ENCODE measurements at regions not wholly inside any gene's neighbourhood (a gene's known extent, or its start where the extent isn't known, plus 50 kb on each side); places are given as distances from the start of the nearest gene placed in this dataset.
"Not testable (repeated sequence)": the region's sequence is repeated elsewhere in the genome, so short reads cannot be mapped to it uniquely, and the experiment has no call there.

DNA sequence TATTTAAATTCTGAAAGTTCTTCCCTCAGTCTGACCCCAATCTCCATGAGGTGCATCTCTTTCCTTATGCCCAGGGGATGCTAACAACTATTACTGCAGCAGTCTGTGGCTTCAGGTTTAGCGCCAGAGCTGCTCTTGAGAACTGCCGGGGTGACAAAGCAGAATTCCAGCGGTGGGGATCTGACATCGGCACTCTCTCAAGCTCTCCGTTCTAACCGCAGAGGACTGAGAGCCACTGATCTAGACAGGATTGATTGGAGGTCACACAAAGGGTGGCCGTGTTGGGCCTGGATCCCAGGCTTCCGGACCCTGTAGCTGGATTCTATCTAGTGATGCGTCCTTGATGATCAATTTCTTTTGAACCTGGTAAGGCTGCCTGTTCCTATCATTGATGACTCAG, 155.6 kb upstream of the TMEM132C start:
- intact Hi-C loops (cut with DNase I): no loop called here
- Histone ChIP-seq H3K36me3 (no peaks in the 10 kb centered on the region), H3K4me3 (no peak overlapping the region), H3K9me3 (no peaks in the 10 kb centered on the region), H3K27ac (no peak overlapping the region), H3K27me3 (replicated peaks; ENCODE audit: insufficient read depth) (no peaks in the 10 kb centered on the region), H3K4me1 (replicated peaks) (no peaks in the 10 kb centered on the region)
- WGBS: 86% methylated on average over 9 of the region's 9 CpGs
- TF ChIP-seq CTCF (IDR thresholded peaks at IDR 0.05): no peak
- no peak for DNase-seq (ENCODE audit: low spot score)

DNA sequence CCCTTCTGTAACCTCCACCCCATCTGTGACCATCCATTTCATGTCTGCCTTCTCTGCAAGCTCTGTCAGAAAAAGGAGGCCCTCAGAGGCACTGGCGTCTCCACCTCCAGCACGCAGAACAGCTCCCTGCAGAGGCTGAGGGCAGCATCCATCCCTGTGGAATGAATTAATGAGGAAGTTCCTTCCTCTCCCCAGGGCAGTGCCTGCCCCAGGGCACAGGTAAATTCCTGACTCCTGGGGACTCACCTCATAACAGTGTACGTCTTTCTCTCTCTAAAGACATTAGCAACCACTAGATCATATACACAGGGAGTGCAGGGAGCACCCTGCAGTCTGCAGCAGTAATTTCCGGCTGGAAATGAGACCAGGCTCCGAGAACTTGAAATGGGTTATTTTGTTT, 155.0 kb upstream of the TMEM132C start:
- no peak overlapping the region for H3K27ac ChIP-seq
- no peaks in the 10 kb centered on the region for H3K9me3 ChIP-seq
- 26% methylated on average over 5 of the region's 5 CpGs for WGBS
- no peak for DNase-seq (ENCODE audit: low spot score)
- H3K27me3 ChIP-seq (replicated peaks; ENCODE audit: insufficient read depth): no peaks in the 10 kb centered on the region
- no peak for TF ChIP-seq POLR2A (IDR thresholded peaks at IDR 0.05)
- intact Hi-C loops (cut with DNase I): no loop called here
- no peaks in the 10 kb centered on the region for H3K4me1 ChIP-seq (replicated peaks)
- H3K36me3 ChIP-seq: no peaks in the 10 kb centered on the region
- H3K4me3 ChIP-seq: no peak overlapping the region

- H3K4me1 ChIP-seq (replicated peaks); H3K27me3 ChIP-seq (replicated peaks; ENCODE audit: insufficient read depth); H3K4me3 ChIP-seq; DNase-seq (ENCODE audit: low spot score); H3K27ac ChIP-seq; H3K36me3 ChIP-seq; H3K9me3 ChIP-seq; intact Hi-C loops (cut with DNase I): not testable (repeated sequence)
- 75% methylated on average over 5 of the region's 5 CpGs for WGBS
Measured at GRCh38 chr12:128113250-128113649, 153.7 kb upstream of the TMEM132C start.

GRCh38 chr12:128114485-128114884, 152.5 kb upstream of the TMEM132C start:
- DNase-seq (ENCODE audit: low spot score): no peak
- no peaks in the 10 kb centered on the region for H3K9me3 ChIP-seq
- TF ChIP-seq CTCF (IDR thresholded peaks at IDR 0.05) (no peak), POLR2A (IDR thresholded peaks at IDR 0.05) (no peak), POLR2AphosphoS5 (IDR thresholded peaks at IDR 0.05) (no peak)
- WGBS: 91% methylated on average over 2 of the region's 2 CpGs
- no peak overlapping the region for H3K27ac ChIP-seq
- no peaks in the 10 kb centered on the region for H3K27me3 ChIP-seq (replicated peaks; ENCODE audit: insufficient read depth)
- H3K4me1 ChIP-seq (replicated peaks): no peaks in the 10 kb centered on the region
- intact Hi-C loops (cut with DNase I): no loop called here
- H3K4me3 ChIP-seq: no peak overlapping the region
- H3K36me3 ChIP-seq: no peaks in the 10 kb centered on the region

DNA sequence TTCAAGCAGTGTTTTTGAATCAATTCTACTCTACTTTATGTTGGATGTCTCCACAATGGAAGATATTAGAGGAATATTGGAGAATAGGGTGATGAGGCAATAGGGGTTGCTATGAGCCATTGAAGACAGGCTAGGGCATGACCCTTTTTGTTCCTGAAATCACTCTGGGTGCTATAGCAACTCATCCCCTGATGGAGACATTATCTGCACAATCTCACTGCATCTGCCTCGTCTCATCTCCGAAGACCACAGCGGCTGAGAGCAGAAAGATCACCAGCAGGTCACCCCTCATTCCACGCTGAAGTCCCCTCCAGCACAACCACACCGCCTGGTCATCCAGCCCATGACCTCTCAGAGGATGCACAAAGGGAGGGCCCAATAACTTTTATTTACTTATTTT, 150.4 kb upstream of the TMEM132C start:
- DNase-seq (ENCODE audit: low spot score): no peak
- H3K27ac ChIP-seq: no peak overlapping the region
- intact Hi-C loops (cut with DNase I): no loop called here
- no peaks in the 10 kb centered on the region for H3K9me3 ChIP-seq
- H3K36me3 ChIP-seq: no peaks in the 10 kb centered on the region
- H3K4me3 ChIP-seq: no peak overlapping the region
- no peaks in the 10 kb centered on the region for H3K4me1 ChIP-seq (replicated peaks)
- 76% methylated on average over 5 of the region's 5 CpGs for WGBS
- TF ChIP-seq POLR2AphosphoS5 (IDR thresholded peaks at IDR 0.05) (no peak), CTCF (IDR thresholded peaks at IDR 0.05) (no peak), POLR2A (IDR thresholded peaks at IDR 0.05) (no peak)
- no peaks in the 10 kb centered on the region for H3K27me3 ChIP-seq (replicated peaks; ENCODE audit: insufficient read depth)

GRCh38 chr12:128120035-128120434, 146.9 kb upstream of the TMEM132C start:
- H3K4me1 ChIP-seq (replicated peaks): no peaks in the 10 kb centered on the region
- intact Hi-C loops (cut with DNase I): no loop called here
- no peaks in the 10 kb centered on the region for H3K9me3 ChIP-seq
- H3K27me3 ChIP-seq (replicated peaks; ENCODE audit: insufficient read depth): no peaks in the 10 kb centered on the region
- no peak overlapping the region for H3K27ac ChIP-seq
- H3K4me3 ChIP-seq: no peak overlapping the region
- no peak for DNase-seq (ENCODE audit: low spot score)
- TF ChIP-seq POLR2A (IDR thresholded peaks at IDR 0.05) (no peak), CTCF (IDR thresholded peaks at IDR 0.05) (no peak)
- 93% methylated on average over 4 of the region's 4 CpGs for WGBS
- no peaks in the 10 kb centered on the region for H3K36me3 ChIP-seq

Data from prostate gland (tissue), 2 donors.